B cell (primary cell): ENCODE measurements at regions not wholly inside any gene's neighbourhood (a gene's known extent, or its start where the extent isn't known, plus 50 kb on each side); places are given as distances from the start of the nearest gene placed in this dataset.
"Not testable (repeated sequence)": the region's sequence is repeated elsewhere in the genome, so short reads cannot be mapped to it uniquely, and the experiment has no call there.

Experiments used
- ATAC-seq: fragments of 200-7000 bp; cut with Tn5 transposase; one replicate; pipeline ENCODE4 v1.10.0; 2021; ENCODE audit warnings: low read depth, mild to moderate bottlenecking, moderate number of reproducible peaks, moderate library complexity
- CTCF ChIA-PET: fragments of 350-600 bp; sonication (Branson Sonifier 250); formaldehyde crosslinking; loops from one replicate; lab custom pipeline; 2021; ENCODE audit warnings: antibody characterized with exemption, inconsistent platforms; lab: Charles Lee
- POLR2A ChIA-PET: fragments of 350-600 bp; sonication (Branson Sonifier 250); formaldehyde crosslinking; loops from one replicate; lab custom pipeline; 2021; ENCODE audit warnings: antibody characterized with exemption; lab: Charles Lee
- DNase-seq: peaks from one replicate; pipeline ENCODE4 v3.0.0; 2013
- H2AFZ ChIP-seq: 2 replicates; pipeline ENCODE4 v1.6.1; 2012; ENCODE audit warnings: mild to moderate bottlenecking, low read depth, low read length; ENCODE audit not compliant: insufficient read depth, poor library complexity, severe bottlenecking
- H3K27ac ChIP-seq, 2 donors: 1 replicate in 1 of 2; 2 replicates in 1 of 2; pipeline ENCODE4 v1.5.1; 2012 to 2013; ENCODE audit warnings: low read length in 2 of 2, mild to moderate bottlenecking in 2 of 2, moderate library complexity in 1 of 2
- H3K27me3 ChIP-seq, 4 experiments: fragments of 200-600 bp in 1 of 4; sonication (generic) in 1 of 4; replicated peaks in 1 of 4; 1 replicate in 2 of 4; 2 replicates in 2 of 4; pipeline versions ENCODE4 v1.6.1 to v1.7.0; 2013 to 2016; ENCODE audit warnings: low read length in 3 of 4, mild to moderate bottlenecking in 2 of 4, mixed read lengths in 1 of 4, moderate library complexity in 1 of 4; ENCODE audit not compliant: insufficient read depth in 4 of 4, control insufficient read depth in 3 of 4; ENCODE audit errors: control extremely low read depth in 1 of 4
- H3K36me3 ChIP-seq, 2 experiments: replicated peaks in 1 of 2; 1 replicate in 1 of 2; 2 replicates in 1 of 2; pipeline versions ENCODE4 v1.6.1 to v1.7.1; 2013; ENCODE audit warnings: low read length in 1 of 2; ENCODE audit not compliant: insufficient read depth in 2 of 2, control insufficient read depth in 1 of 2; ENCODE audit errors: control extremely low read depth in 1 of 2, extremely low read depth in 1 of 2
- H3K4me1 ChIP-seq, 2 donors: fragments of 200-600 bp in 1 of 2; sonication (generic) in 1 of 2; 1 replicate in 1 of 2; 2 replicates in 1 of 2; pipeline versions ENCODE4 v1.5.1 to v1.6.1; 2013 to 2017; ENCODE audit warnings: low read length in 2 of 2; ENCODE audit not compliant: control insufficient read depth in 2 of 2, insufficient read depth in 2 of 2
- H3K4me2 ChIP-seq: replicated peaks from 2 replicates; pipeline ENCODE3; 2012; ENCODE audit warnings: mild to moderate bottlenecking, low read depth, low read length; ENCODE audit not compliant: poor library complexity, severe bottlenecking
- H3K4me3 ChIP-seq, 5 experiments: fragments of 200-600 bp in 1 of 5; sonication (generic) in 1 of 5; 1 replicate in 3 of 5; 2 replicates in 2 of 5; pipeline versions ENCODE4 v1.5.1 to v1.7.0; 2011 to 2016; ENCODE audit warnings: low read length in 4 of 5, mild to moderate bottlenecking in 4 of 5, low read depth in 2 of 5, control low read depth in 1 of 5, moderate library complexity in 1 of 5; ENCODE audit not compliant: insufficient read depth in 1 of 5; ENCODE audit errors: control extremely low read depth in 1 of 5, extremely low read depth in 1 of 5
- H3K79me2 ChIP-seq: fragments of 200-600 bp; sonication (generic); one replicate; pipeline ENCODE4 v1.6.0; 2016; ENCODE audit warnings: low read length; ENCODE audit not compliant: control insufficient read depth, insufficient read depth
- H3K9ac ChIP-seq: fragments of 200-600 bp; sonication (generic); 2 replicates; pipeline ENCODE4 v1.6.1; 2017; ENCODE audit warnings: mild to moderate bottlenecking, low read length, moderate library complexity
- H3K9me3 ChIP-seq, 3 donors: one replicate each; pipeline versions ENCODE4 v1.6.1 to v1.7.1; 2013; ENCODE audit warnings: low read length in 2 of 3; ENCODE audit not compliant: control insufficient read depth in 2 of 3, insufficient read depth in 1 of 3; ENCODE audit errors: control extremely low read depth in 1 of 3
- H4K20me1 ChIP-seq: 2 replicates; pipeline ENCODE4 v1.6.0; 2012; ENCODE audit warnings: mild to moderate bottlenecking, low read length; ENCODE audit not compliant: insufficient read depth, control insufficient read depth, poor library complexity, severe bottlenecking
- H3K27ac Mint-ChIP-seq: one replicate; pipeline ENCODE4 v1.8.0; 2021; ENCODE audit warnings: mixed read lengths
- H3K27me3 Mint-ChIP-seq: one replicate; pipeline ENCODE4 v1.8.0; 2021; ENCODE audit warnings: mixed read lengths
- H3K4me1 Mint-ChIP-seq: one replicate; pipeline ENCODE4 v1.8.0; 2021; ENCODE audit warnings: mixed read lengths
- H3K4me3 Mint-ChIP-seq: one replicate; pipeline ENCODE4 v1.8.0; 2021; ENCODE audit warnings: mixed read lengths
- H3K9me3 Mint-ChIP-seq: one replicate; pipeline ENCODE4 v1.8.0; 2022; ENCODE audit warnings: mixed read lengths; ENCODE audit not compliant: insufficient read depth
- WGBS: methylation state at CpG from one replicate; pipeline ENCODE4 v1.1.5; 2013; ENCODE audit warnings: missing lambda C conversion rate; ENCODE audit not compliant: insufficient coverage; 5-methylcytosine and 5-hydroxymethylcytosine counted together
- intact Hi-C: fragments of 100-400 bp; cut with micrococcal nuclease; formaldehyde crosslinking; loops from one replicate; pipeline ENCODE4 v1.10.0; 2022

- H4K20me1 ChIP-seq, H3K4me3 ChIP-seq, H3K4me2 ChIP-seq, H3K27ac Mint-ChIP-seq, H3K4me1 ChIP-seq, H3K9me3 ChIP-seq, H3K36me3 ChIP-seq, H3K4me1 Mint-ChIP-seq, H3K27me3 ChIP-seq, intact Hi-C loops, H3K27ac ChIP-seq, H3K9ac ChIP-seq, ATAC-seq, DNase-seq, H3K79me2 ChIP-seq, H2AFZ ChIP-seq, POLR2A ChIA-PET, CTCF ChIA-PET, H3K4me3 Mint-ChIP-seq, H3K27me3 Mint-ChIP-seq, H3K9me3 Mint-ChIP-seq: not testable (repeated sequence)
- WGBS = 89% methylated on average over 5 of the region's 16 CpGs
These were observed 139.4 kb downstream of the NPIPB11 start for GRCh38 chr16:29267055-29267619.

GRCh38 chr16:29266612-29267011 lies 139.9 kb downstream of the NPIPB11 start:
- H3K9me3 ChIP-seq, H4K20me1 ChIP-seq, H3K9me3 Mint-ChIP-seq, H3K27ac Mint-ChIP-seq, H3K79me2 ChIP-seq, H3K4me1 Mint-ChIP-seq, POLR2A ChIA-PET, intact Hi-C loops, H3K36me3 ChIP-seq, H3K4me3 ChIP-seq, ATAC-seq, H3K4me3 Mint-ChIP-seq, H3K27me3 ChIP-seq, H3K4me2 ChIP-seq, H2AFZ ChIP-seq, H3K27ac ChIP-seq, H3K9ac ChIP-seq, H3K4me1 ChIP-seq, DNase-seq, CTCF ChIA-PET, H3K27me3 Mint-ChIP-seq: not testable (repeated sequence)
- 55% methylated on average over 1 of the region's 7 CpGs for WGBS

- CTCF ChIA-PET, H3K9me3 Mint-ChIP-seq, H3K27me3 Mint-ChIP-seq, DNase-seq, H3K36me3 ChIP-seq, H3K4me1 ChIP-seq, H3K9me3 ChIP-seq, H3K27ac ChIP-seq, H3K27ac Mint-ChIP-seq, H3K4me1 Mint-ChIP-seq, ATAC-seq, H3K4me2 ChIP-seq, H3K79me2 ChIP-seq, H4K20me1 ChIP-seq, H3K27me3 ChIP-seq, H2AFZ ChIP-seq, POLR2A ChIA-PET, H3K4me3 ChIP-seq, H3K4me3 Mint-ChIP-seq, H3K9ac ChIP-seq, intact Hi-C loops: not testable (repeated sequence)
- 92% methylated on average over 2 of the region's 9 CpGs for WGBS
These were observed 141.2 kb downstream of the NPIPB11 start for GRCh38 chr16:29265255-29265853.

- H3K27ac Mint-ChIP-seq, H3K4me3 Mint-ChIP-seq, H3K9ac ChIP-seq, ATAC-seq, CTCF ChIA-PET, H3K27me3 ChIP-seq, H3K36me3 ChIP-seq, H3K27me3 Mint-ChIP-seq, DNase-seq, H3K4me1 Mint-ChIP-seq, H3K79me2 ChIP-seq, POLR2A ChIA-PET, H4K20me1 ChIP-seq, H2AFZ ChIP-seq, H3K9me3 Mint-ChIP-seq, H3K4me2 ChIP-seq, H3K4me3 ChIP-seq, H3K27ac ChIP-seq, H3K4me1 ChIP-seq, intact Hi-C loops, H3K9me3 ChIP-seq: not testable (repeated sequence)
- WGBS = 95% methylated on average over 4 of the region's 11 CpGs
These were observed 142.3 kb downstream of the NPIPB11 start for GRCh38 chr16:29264080-29264837.
